Heart right ventricle (tissue), 16 donors: ENCODE measurements at regions not wholly inside any gene's neighbourhood (a gene's known extent, or its start where the extent isn't known, plus 50 kb on each side); places are given as distances from the start of the nearest gene placed in this dataset.

Experiments used
- ATAC-seq, 8 donors: fragments of 200-7000 bp; cut with Tn5 transposase; one replicate each; pipeline ENCODE4 v1.9.1; 2020; ENCODE audit warnings: mild to moderate bottlenecking in 8 of 8, moderate library complexity in 8 of 8, moderate number of reproducible peaks in 1 of 8
- DNase-seq, 2 donors: peaks; one replicate each; pipeline ENCODE4 v3.0.0-alpha.2; 2020
- H3K27ac ChIP-seq, 10 donors: fragments of 200-600 bp; sonication (generic) in 2 of 10; one replicate each; pipeline versions ENCODE4 v1.5.0 to v1.8.0; 2020 to 2022; ENCODE audit warnings: mild to moderate bottlenecking in 3 of 10
- H3K27me3 ChIP-seq, 7 donors: fragments of 200-600 bp; one replicate each; pipeline ENCODE4 v1.8.0; 2021 to 2022; ENCODE audit warnings: mild to moderate bottlenecking in 2 of 7
- H3K36me3 ChIP-seq, 9 donors: fragments of 200-600 bp; sonication (generic) in 1 of 9; one replicate each; pipeline versions ENCODE4 v1.5.0 to v1.8.0; 2020 to 2022; ENCODE audit warnings: mild to moderate bottlenecking in 2 of 9
- H3K4me1 ChIP-seq, 9 donors: fragments of 200-600 bp; sonication (generic) in 1 of 9; one replicate each; pipeline versions ENCODE4 v1.5.0 to v1.8.0; 2020 to 2022; ENCODE audit warnings: mild to moderate bottlenecking in 4 of 9
- H3K4me3 ChIP-seq, 10 donors: fragments of 200-600 bp; sonication (generic) in 2 of 10; one replicate each; pipeline versions ENCODE4 v1.5.0 to v1.8.0; 2020 to 2022; ENCODE audit warnings: mild to moderate bottlenecking in 7 of 10, moderate library complexity in 2 of 10
- H3K9me3 ChIP-seq, 11 donors: fragments of 200-600 bp in 10 of 11; sonication (generic) in 2 of 11; one replicate each; pipeline versions ENCODE4 v1.5.0 to v1.8.0; 2013 to 2022; ENCODE audit warnings: mild to moderate bottlenecking in 2 of 11, control low read depth in 1 of 11, moderate library complexity in 1 of 11
- CTCF ChIP-seq, 9 donors: fragments of 200-600 bp; sonication (generic) in 2 of 9; IDR thresholded peaks; one replicate each; pipeline versions ENCODE4 v1.5.0 to v1.8.0; 2021 to 2022; ENCODE audit warnings: antibody characterized with exemption in 9 of 9, mild to moderate bottlenecking in 5 of 9, moderate library complexity in 1 of 9
- WGBS, 2 donors: extraction: QIAGEN DNeasy Blood & Tissue Kit; methylation state at CpG; one replicate each; pipeline ENCODE4 v1.1.7; 2013; ENCODE audit warnings: inconsistent platforms in 1 of 2; 5-methylcytosine and 5-hydroxymethylcytosine counted together
- intact Hi-C, 10 donors: fragments of 100-400 bp; cut with DNase I; formaldehyde crosslinking; loops; one replicate each; pipeline versions ENCODE4 v1.11.1 to v1.14.2; 2022
- donor health status: Arrhythmogenic right ventricular cardiomyopathy.
- donor health status: ischemic (EF 13 %, LVEDD 7.1; RV severe dilation, severe dysfunction).
- donor health status: healthy with polysubstance abuse.
- donor health status: DM: no; HTN: yes; CAD: no.
- donor health status: DM: no; HTN: no; CAD: no.
- donor health status: ischemic (EF 25% LVEDD 6.9; RV normal size, moderate dysfunction).
- donor health status: ischemic (EF 25% LVEDD 5.7; RV mildly dilated, moderate dysfunction).
- donor health status: healthy.
- donor health status: DM: yes; HTN: yes; CAD: no.
- donor health status: Ischemic cardiomyopathy.
- donor health status: ischemic (EF 35%, LVEDD 5.7; RV mildly dilated, moderate dysfunction).
- donor health status: nonischemic (EF 11% LVEDD 7.7; RV severe dilation, severe dysfunction).
- donor health status: DM: yes; HTN: yes; CAD: no.
- donor health status: PGD.
- donor health status: ischemic (EF 29% LVEDD 5.4; RV normal size, mild dysfunction).
- donor health status: nonischemic (EF 23%, LVEDD 6.1; RV moderate dilation, normal function).

GRCh38 chr16:9428355-9429005 lies 337.0 kb downstream of the HAPSTR1 start:
- WGBS, 2 donors, result 85 to 87% methylated on average over 7 of the region's 7 CpGs
- H3K27me3 ChIP-seq, result no peaks in the 10 kb centered on the region
- H3K36me3 ChIP-seq, result no peaks in the 10 kb centered on the region
- intact Hi-C loops, result no loop called here
- H3K9me3 ChIP-seq, result no peaks in the 10 kb centered on the region
- H3K4me3 ChIP-seq, result no peak overlapping the region
- peaks cover 0 to 5% (median 0%) of the 10 kb centered on the region in 9 donors for H3K4me1 ChIP-seq
- DNase-seq (no peak), ATAC-seq (no peak)
- H3K27ac ChIP-seq, result no peak overlapping the region
- no peak for TF ChIP-seq CTCF (IDR thresholded peaks at IDR 0.05)

GRCh38 chr16:9429646-9430330 lies 338.3 kb downstream of the HAPSTR1 start:
- ATAC-seq (no peak), DNase-seq (no peak)
- intact Hi-C loops, result no loop called here
- H3K4me3 ChIP-seq, result no peak overlapping the region
- peaks cover 0 to 4% (median 0%) of the 10 kb centered on the region in 9 donors for H3K4me1 ChIP-seq
- TF ChIP-seq CTCF (IDR thresholded peaks at IDR 0.05), result no peak
- H3K27me3 ChIP-seq, result no peaks in the 10 kb centered on the region
- no peak overlapping the region for H3K27ac ChIP-seq
- no peaks in the 10 kb centered on the region for H3K36me3 ChIP-seq
- WGBS, 2 donors, result 66 to 72% methylated on average over 10 of the region's 10 CpGs
- H3K9me3 ChIP-seq, result no peaks in the 10 kb centered on the region

GRCh38 chr16:9434659-9435058 lies 343.2 kb downstream of the HAPSTR1 start:
- no peaks in the 10 kb centered on the region for H3K4me1 ChIP-seq
- H3K27me3 ChIP-seq, result no peaks in the 10 kb centered on the region
- WGBS, 2 donors, result 67 to 77% methylated on average over 2 of the region's 2 CpGs
- DNase-seq (no peak), ATAC-seq (no peak)
- peaks cover 0 to 13% (median 0%) of the 10 kb centered on the region in 11 donors for H3K9me3 ChIP-seq
- no peak overlapping the region for H3K4me3 ChIP-seq
- no peak overlapping the region for H3K27ac ChIP-seq
- TF ChIP-seq CTCF (IDR thresholded peaks at IDR 0.05), result peak in 1 of 9 donors; percentile 5
- no peaks in the 10 kb centered on the region for H3K36me3 ChIP-seq
- intact Hi-C loops, result no loop called here

- H3K27ac ChIP-seq, result no peak overlapping the region
- H3K4me3 ChIP-seq, result no peak overlapping the region
- H3K4me1 ChIP-seq, result no peaks in the 10 kb centered on the region
- no peaks in the 10 kb centered on the region for H3K27me3 ChIP-seq
- no peak for TF ChIP-seq CTCF (IDR thresholded peaks at IDR 0.05)
- no peak for DNase-seq
- no peaks in the 10 kb centered on the region for H3K36me3 ChIP-seq
- H3K9me3 ChIP-seq, result peaks cover 0 to 13% (median 0%) of the 10 kb centered on the region in 11 donors
- WGBS, 2 donors, result 90 to 91% methylated on average over 6 of the region's 6 CpGs
- intact Hi-C loops, result no loop called here
- ATAC-seq, result no peak
These were observed 344.7 kb downstream of the HAPSTR1 start for GRCh38 chr16:9436175-9436574.
